Left renal pelvis (tissue), 4 donors: ENCODE measurements at regions not wholly inside any gene's neighbourhood (a gene's known extent, or its start where the extent isn't known, plus 50 kb on each side); places are given as distances from the start of the nearest gene placed in this dataset.

Experiments used
- DNase-seq, 4 donors: peaks; one replicate each; pipeline ENCODE4 v3.0.0-alpha.2; 2013; ENCODE audit warnings: low read depth in 4 of 4, low spot score in 3 of 4

DNA sequence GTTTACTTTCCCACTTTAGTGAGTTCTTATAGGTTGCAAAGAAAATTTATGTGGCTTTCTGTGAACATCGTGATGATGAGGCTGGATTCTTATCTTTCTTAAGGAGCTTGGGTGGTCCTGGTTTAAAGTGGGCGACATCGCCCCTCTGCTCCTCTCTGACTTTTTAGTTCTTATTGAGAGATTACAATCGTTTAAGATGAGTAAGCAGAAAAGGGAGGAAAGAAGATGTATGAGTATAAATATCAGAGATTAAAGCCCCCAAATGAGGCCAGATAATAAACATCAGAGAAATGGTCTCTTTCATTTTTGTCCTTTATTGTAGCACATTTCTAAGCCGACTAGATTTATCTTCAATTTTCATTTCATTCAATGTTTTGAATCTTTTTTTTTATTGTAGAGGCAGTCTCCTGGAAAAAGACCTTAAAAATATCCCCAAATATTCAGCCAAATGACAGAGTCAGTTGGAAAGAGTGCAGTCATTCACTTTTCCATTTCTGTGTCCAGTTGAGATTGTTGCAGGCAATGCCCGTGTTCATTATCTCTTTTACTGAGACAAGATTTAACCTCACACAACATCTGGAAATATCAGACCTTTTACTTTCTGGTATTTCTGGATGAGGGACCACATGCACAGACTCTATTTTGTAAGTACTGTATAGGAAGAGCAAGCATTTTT is 62.0 kb upstream of the PDE7B start:
- no peak for DNase-seq

GRCh38 chr6:135791441-135791840 is 60.1 kb upstream of the PDE7B start:
- no peak for DNase-seq

- no peak for DNase-seq
Measured at GRCh38 chr6:135796643-135797305, 54.7 kb upstream of the PDE7B start.

- no peak for DNase-seq
Measured at GRCh38 chr6:135797361-135797760, 54.1 kb upstream of the PDE7B start.

GRCh38 chr6:135798751-135799515 is 52.6 kb upstream of the PDE7B start:
- DNase-seq = no peak
